ENCODE measurements at regions not wholly inside any gene's neighbourhood (a gene's known extent, or its start where the extent isn't known, plus 50 kb on each side); places are given as distances from the start of the nearest gene placed in this dataset.
"Not testable (repeated sequence)": the region's sequence is repeated elsewhere in the genome, so short reads cannot be mapped to it uniquely, and the experiment has no call there.

GRCh38 chr12:77253321-77253720 is 188.0 kb upstream of the E2F7 start:
- DNase-seq, result no peak

GRCh38 chr12:77251799-77252198 is 186.4 kb upstream of the E2F7 start:
- no peak for DNase-seq

- no peak for DNase-seq
Observed at GRCh38 chr12:77249892-77250291, 184.5 kb upstream of the E2F7 start.

DNA sequence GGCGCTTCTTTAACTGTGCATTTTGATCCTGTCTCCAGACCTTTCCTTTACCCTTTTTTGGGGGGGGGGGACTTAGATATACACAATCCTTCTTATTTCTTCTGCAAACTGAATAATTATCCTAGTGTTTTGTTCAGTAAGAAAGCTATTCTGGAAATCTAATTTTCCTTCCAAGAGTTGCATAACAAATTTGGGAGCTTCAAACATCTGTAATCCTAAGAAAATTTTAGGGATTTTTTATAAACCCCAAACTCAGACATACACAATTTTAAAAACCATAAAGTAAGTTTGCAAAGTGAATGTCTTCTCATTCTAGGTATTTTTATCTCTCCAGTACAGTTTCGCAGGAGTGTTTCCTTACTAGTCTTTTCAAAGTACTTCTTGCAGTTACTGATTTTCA is 182.7 kb upstream of the E2F7 start:
- no peak for DNase-seq

- no peak for DNase-seq
Observed at GRCh38 chr12:77247542-77247941, 182.2 kb upstream of the E2F7 start.

DNA sequence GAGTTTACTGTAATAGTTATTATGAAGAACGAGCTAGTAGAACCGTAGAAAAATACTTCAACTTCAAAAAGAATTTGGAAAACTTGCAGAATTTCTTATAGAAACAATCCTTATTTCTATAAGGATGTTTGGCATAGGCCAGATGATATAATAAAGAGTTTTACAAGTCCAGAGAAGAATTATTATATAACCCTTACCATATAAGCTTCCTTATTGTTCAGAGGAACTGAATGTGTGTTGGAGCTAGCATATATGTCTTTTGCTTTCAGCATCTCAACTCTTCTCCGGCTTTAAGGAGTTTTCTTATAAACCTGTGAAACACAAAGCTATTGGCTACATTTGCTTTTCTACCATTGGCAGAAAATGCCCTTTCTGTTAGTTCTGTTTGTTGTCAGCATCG is 178.0 kb upstream of the E2F7 start:
- DNase-seq, result no peak

DNA sequence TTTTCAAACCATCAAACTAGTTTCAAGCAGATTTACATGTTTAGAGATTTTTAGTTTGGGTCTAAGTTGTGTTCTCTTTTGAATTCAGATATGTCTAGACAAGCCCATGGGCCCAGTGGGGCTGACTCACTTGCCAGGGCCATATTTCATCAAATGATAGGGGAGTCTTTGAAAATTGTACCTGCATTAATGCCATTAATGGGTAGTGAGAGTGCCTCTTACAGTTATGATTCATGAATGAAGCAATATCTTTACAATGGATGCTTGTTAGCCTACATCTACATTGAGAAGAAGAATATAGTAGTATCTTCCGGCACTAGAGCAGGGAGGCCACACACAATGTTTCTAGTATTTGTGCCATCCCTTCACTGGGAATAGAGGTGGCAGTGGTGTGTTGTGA is 174.2 kb upstream of the E2F7 start:
- no peak for DNase-seq

DNA sequence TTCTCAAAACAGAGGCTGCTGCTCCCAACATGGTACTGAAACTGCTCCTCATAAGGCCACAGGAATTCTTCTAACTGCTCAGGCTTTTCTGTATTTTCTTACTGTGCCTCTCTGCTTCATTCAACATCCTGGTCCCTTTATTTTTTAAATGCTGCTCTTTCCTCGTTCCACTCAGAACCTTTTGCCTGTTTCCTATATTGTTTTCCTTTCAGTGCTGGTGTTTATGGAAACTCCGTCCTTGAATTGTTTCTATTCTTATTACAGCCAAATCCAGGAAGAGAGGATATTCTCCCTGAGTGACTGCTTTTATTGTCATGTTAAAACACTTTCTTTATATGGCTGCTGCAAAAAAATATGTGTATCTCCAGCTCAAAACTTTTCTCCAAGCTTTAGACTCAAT is 173.0 kb upstream of the E2F7 start:
- no peak for DNase-seq

- no peak for DNase-seq
Observed at GRCh38 chr12:77237896-77238295, 172.5 kb upstream of the E2F7 start.

DNA sequence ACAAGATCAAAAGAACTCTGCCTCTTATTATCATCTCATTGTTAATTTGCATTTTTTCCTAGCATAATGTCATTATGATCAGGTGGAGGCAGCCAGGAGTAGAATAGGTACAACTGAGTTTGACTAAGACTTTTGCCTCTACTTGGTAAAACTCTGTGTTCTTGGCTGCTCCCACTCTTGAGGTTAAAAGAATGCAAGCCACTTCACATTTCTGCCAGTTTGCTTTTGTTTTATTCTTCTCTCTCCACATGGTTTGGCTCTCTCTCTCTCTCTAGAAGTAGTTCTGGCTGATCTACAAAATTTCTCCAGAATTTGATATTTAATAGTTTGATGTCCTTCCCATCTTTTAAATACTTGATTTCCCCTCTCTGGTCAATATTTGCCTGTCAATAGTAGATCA is 170.7 kb upstream of the E2F7 start:
- DNase-seq, result peak; percentile 6

- DNase-seq, result no peak
Observed at GRCh38 chr12:77232045-77232444, 166.7 kb upstream of the E2F7 start.

DNA sequence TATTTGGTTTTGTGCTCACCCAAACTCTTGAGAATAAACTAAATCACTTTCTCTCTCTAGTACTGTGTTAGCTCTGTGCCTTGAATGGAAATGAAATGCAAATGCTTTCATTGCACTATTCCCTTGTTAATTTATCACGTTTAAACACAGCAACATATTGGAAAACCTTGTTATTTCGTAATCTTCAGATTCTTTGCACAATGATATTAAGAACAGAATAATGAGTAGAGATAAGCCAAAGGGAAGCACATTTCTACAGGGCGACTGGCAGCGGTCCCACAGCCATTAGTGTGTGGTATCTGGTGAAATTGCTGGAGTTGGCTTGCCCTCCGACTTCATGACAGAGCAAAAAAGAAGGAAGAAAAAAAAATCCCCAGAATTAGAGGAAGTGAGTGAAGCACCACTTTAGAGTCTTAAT is 166.1 kb upstream of the E2F7 start:
- no peak for DNase-seq

GRCh38 chr12:77229640-77230442 is 164.5 kb upstream of the E2F7 start:
- peak; percentile 46 for DNase-seq

DNA sequence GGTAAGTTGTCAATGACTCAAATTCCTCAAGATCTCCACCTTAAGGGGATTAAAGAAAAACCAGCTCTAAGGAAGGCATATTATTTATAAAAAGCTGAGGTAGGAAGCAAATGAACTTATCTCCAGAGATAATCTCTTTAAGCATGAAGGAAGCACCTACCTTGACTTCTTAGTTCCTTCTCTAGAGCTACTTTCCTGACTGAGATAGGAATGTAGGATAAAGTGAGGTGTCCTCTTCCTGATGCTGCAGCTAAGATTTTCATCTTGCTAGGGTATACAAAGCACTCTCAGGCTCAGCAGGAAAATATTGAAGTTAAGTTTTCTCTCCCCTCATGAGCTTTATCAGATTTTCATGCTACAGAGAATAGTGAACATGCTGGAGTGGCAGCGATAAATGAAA is 163.0 kb upstream of the E2F7 start:
- DNase-seq, result no peak

- no peak for DNase-seq
Observed at GRCh38 chr12:77226368-77226767, 161.0 kb upstream of the E2F7 start.

DNA sequence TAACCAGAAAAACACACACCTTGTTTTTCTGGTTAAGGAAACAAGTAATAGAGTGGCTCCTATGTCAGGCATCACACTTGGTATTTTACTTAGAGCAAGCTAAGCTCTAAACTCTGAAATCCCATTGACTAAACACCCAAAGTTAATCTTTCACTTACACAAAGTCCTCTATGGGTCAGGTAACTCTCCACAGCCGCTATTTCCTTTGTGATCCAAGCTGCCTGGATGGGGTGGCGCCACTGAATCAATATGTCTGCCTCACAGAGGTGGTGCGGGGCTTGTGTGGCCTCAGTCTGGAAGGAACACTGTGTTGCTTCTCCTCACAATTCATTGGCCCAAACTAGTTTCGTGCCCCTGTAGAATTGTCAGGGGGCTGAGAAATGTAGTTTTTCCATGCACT is 160.0 kb upstream of the E2F7 start:
- DNase-seq, result no peak

GRCh38 chr12:77224346-77224745 is 159.0 kb upstream of the E2F7 start:
- DNase-seq, result no peak

DNA sequence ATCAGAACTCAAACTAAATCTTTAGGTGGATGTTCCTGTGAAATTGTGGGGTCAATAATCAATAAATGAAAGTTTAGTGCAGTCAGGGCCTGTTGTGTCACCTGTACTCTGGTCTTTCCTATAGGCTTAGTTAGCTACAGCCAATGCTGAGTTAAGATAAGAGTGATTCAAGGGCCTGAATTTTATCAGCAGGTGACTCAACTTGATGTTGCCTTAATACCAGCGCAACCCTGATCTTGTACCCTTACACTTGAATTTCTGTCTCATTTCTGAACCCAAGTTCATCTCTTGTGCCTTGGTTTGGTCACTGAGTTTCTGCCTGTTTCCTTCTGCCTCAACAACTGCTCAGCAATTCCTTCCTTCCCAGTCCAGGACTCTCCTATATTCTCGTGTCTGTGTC is 157.0 kb upstream of the E2F7 start:
- no peak for DNase-seq

DNA sequence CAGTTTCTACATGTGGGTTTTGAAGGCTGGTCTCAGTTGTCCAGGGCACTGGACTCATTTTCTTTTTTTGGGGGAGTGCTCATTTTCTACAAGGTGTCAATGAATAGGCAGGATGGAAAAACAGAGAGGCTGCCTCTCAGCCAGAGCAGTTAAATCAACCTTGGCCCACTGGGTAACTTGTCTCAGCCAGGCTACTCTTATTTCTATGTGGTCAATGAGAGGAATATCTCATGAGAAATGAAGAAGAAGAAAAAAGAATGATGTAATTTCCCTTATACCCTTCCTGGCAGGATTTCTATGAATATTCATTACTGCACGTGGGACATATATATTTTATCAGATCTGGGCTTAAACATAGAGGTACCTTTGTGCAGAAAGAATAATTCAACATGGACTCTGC is 155.2 kb upstream of the E2F7 start:
- DNase-seq, result no peak

DNA sequence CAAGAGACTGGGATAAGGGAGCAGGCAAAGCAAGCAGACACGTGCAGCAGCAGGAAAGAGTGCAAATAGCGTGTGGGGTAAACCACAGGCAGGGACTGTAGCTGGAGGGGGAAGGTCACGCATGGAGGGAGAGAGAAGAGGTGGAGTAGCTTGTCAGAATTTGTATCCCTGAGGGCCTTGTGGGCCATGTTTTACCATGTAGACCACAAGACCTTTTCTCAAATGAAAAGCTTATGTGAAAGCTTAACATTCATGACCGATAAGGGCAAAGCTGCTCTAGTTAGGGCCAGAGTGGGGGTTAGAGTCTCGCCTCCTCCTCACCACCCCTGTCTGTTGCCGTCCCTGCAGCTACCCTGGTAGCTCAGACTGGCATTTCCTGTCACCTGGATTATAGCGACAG is 152.9 kb upstream of the E2F7 start:
- peak; percentile 48 for DNase-seq

GRCh38 chr12:77216136-77216535 is 150.8 kb upstream of the E2F7 start:
- not testable (repeated sequence) for DNase-seq

- DNase-seq, result no peak
Observed at GRCh38 chr12:77214136-77214535, 148.8 kb upstream of the E2F7 start.

DNA sequence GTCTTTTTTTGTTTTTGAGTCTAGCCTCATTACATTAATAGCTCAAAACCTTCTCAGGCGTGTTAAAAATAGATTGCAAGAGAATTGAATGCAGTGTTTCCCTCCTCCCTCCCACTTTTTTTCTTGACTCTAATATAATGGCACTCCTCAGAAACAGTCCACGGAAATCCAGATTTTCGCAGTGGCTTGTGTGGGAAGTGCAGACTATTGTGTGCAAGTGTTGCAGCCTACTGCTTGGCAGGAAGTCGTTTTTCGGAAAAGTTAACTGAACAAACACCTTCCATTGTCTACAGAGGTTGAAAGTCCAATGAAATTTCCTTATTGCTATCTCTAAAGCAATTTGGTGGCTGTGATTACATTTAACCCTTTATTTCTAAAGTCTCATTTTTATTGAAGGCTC is 147.9 kb upstream of the E2F7 start:
- DNase-seq, result no peak

GRCh38 chr12:77210724-77211123 is 145.4 kb upstream of the E2F7 start:
- DNase-seq, result no peak

DNA sequence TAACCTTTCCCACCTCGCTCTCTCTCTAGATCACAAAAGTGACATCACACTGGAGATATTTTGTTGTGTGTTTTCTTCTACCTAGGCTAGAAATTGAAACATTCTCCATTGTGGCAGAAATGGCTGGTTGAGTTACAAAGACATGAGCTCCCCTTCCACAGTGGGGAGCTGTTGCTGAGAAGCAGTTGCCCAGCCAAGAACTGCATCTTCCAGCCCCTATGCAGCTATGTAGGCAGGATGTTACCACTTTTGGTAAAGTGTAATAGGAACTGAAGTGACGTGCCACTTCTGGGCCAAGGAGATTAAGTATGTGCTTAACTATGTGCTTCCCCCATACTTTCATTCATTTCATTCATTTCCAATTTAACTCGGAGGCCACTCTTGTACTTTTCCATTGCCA is 138.7 kb upstream of the E2F7 start:
- no peak for DNase-seq

All from DMS79 treated with DMSO at 0.1 percent for 48 hours (cell line).